OCI-LY7 (cell line): ENCODE measurements at regions not wholly inside any gene's neighbourhood (a gene's known extent, or its start where the extent isn't known, plus 50 kb on each side); places are given as distances from the start of the nearest gene placed in this dataset.

Experiments used
- BruUV-seq: library from RNA; stranded (reverse); fragments of 400-500 nt; replicated peaks from 2 replicates; lab custom pipeline; 2021; lab: Mats Ljungman, UMichigan
- CTCF ChIA-PET: fragments of 300-600 bp; sonication (Branson Sonifier 250); formaldehyde crosslinking; loops from one replicate; lab custom pipeline; 2022; ENCODE audit warnings: antibody characterized with exemption; ENCODE audit not compliant: unreplicated experiment; lab: Charles Lee
- POLR2A ChIA-PET: fragments of 300-600 bp; sonication (Branson Sonifier 250); formaldehyde crosslinking; loops from one replicate; lab custom pipeline; 2022; ENCODE audit warnings: antibody characterized with exemption; lab: Charles Lee
- DNase-seq: peaks from one replicate; pipeline ENCODE4 v3.0.0-alpha.2; 2015; ENCODE audit warnings: low spot score
- H2AFZ ChIP-seq: fragments of 200-600 bp; sonication (generic), shearing (Covaris generic); 2 replicates; pipeline ENCODE4 v1.6.1; 2014; ENCODE audit warnings: mild to moderate bottlenecking, antibody characterized with exemption, low read length, moderate library complexity
- H3K27ac ChIP-seq: fragments of 200-600 bp; sonication (generic); 2 replicates; pipeline ENCODE4 v1.5.1; 2014; ENCODE audit warnings: mixed run types, low read depth, mild to moderate bottlenecking, moderate library complexity, low read length, inconsistent platforms; ENCODE audit not compliant: poor library complexity, severe bottlenecking
- H3K36me3 ChIP-seq: fragments of 200-600 bp; sonication (generic); 2 replicates; pipeline ENCODE4 v1.6.1; 2014; ENCODE audit warnings: mild to moderate bottlenecking, antibody characterized with exemption, low read length, moderate library complexity, mixed read lengths; ENCODE audit not compliant: insufficient read depth
- H3K4me1 ChIP-seq: fragments of 200-600 bp; sonication (generic); 2 replicates; pipeline ENCODE4 v1.5.1; 2014; ENCODE audit warnings: mild to moderate bottlenecking, low read length; ENCODE audit not compliant: insufficient read depth, poor library complexity, severe bottlenecking
- H3K4me2 ChIP-seq: fragments of 200-600 bp; sonication (generic); 2 replicates; pipeline ENCODE4 v1.6.1; 2014; ENCODE audit warnings: mild to moderate bottlenecking, low read length
- H3K4me3 ChIP-seq: fragments of 200-600 bp; sonication (generic); 2 replicates; pipeline ENCODE4 v1.5.1; 2014; ENCODE audit warnings: mild to moderate bottlenecking, low read depth, low read length; ENCODE audit not compliant: poor library complexity, severe bottlenecking
- H3K79me2 ChIP-seq: fragments of 200-600 bp; sonication (generic); 2 replicates; pipeline ENCODE4 v1.6.1; 2016; ENCODE audit warnings: low read depth, mild to moderate bottlenecking, low read length, moderate library complexity, mixed read lengths; ENCODE audit not compliant: insufficient read depth
- H3K9me2 ChIP-seq: fragments of 200-600 bp; sonication (generic); 2 replicates; pipeline ENCODE4 v1.6.1; 2016; ENCODE audit warnings: mild to moderate bottlenecking, low read length, mixed read lengths; ENCODE audit not compliant: insufficient read depth
- H3K9me3 ChIP-seq: fragments of 200-600 bp; sonication (generic); 2 replicates; pipeline ENCODE4 v1.6.1; 2014; ENCODE audit warnings: mild to moderate bottlenecking, mixed run types, low read length, mixed read lengths
- H4K20me1 ChIP-seq: fragments of 200-600 bp; sonication (generic); 2 replicates; pipeline ENCODE4 v1.6.1; 2014; ENCODE audit warnings: mild to moderate bottlenecking, antibody characterized with exemption, low read length, moderate library complexity, mixed read lengths; ENCODE audit not compliant: insufficient read depth
- EZH2phosphoT487 ChIP-seq: fragments of 200-600 bp; sonication (generic); IDR thresholded peaks from 2 replicates; pipeline ENCODE4 v1.6.1; 2018; ENCODE audit warnings: low read depth, borderline replicate concordance, mild to moderate bottlenecking, mixed run types, antibody characterized with exemption, low read length, moderate library complexity, mixed read lengths
- intact Hi-C: fragments of 100-400 bp; cut with micrococcal nuclease; formaldehyde crosslinking; loops from one replicate; pipeline ENCODE4 v1.10.0; 2022; ENCODE audit not compliant: unreplicated experiment
- TF ChIP-seq, protein P1 (sequence below): fragments of 200-600 bp; sonication (generic); conservative IDR thresholded peaks from 2 replicates; pipeline ENCODE4 v1.5.1; 2014; ENCODE audit warnings: mild to moderate bottlenecking, antibody characterized with exemption, low read length, moderate library complexity, mixed read lengths

GRCh38 chr6:50921968-50922367, 103.3 kb downstream of the TFAP2B start:
- TF ChIP-seq EZH2phosphoT487, result no peak
- TF ChIP-seq, protein P1, sequence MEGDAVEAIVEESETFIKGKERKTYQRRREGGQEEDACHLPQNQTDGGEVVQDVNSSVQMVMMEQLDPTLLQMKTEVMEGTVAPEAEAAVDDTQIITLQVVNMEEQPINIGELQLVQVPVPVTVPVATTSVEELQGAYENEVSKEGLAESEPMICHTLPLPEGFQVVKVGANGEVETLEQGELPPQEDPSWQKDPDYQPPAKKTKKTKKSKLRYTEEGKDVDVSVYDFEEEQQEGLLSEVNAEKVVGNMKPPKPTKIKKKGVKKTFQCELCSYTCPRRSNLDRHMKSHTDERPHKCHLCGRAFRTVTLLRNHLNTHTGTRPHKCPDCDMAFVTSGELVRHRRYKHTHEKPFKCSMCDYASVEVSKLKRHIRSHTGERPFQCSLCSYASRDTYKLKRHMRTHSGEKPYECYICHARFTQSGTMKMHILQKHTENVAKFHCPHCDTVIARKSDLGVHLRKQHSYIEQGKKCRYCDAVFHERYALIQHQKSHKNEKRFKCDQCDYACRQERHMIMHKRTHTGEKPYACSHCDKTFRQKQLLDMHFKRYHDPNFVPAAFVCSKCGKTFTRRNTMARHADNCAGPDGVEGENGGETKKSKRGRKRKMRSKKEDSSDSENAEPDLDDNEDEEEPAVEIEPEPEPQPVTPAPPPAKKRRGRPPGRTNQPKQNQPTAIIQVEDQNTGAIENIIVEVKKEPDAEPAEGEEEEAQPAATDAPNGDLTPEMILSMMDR, result no peak
- no TSS peak for BruUV-seq
- Histone ChIP-seq H3K36me3 (no peaks in the 10 kb centered on the region), H3K4me1 (no peaks in the 10 kb centered on the region), H3K9me2 (no peaks in the 10 kb centered on the region), H2AFZ (no peak overlapping the region), H4K20me1 (no peaks in the 10 kb centered on the region), H3K4me3 (no peak overlapping the region), H3K9me3 (no peaks in the 10 kb centered on the region), H3K79me2 (no peaks in the 10 kb centered on the region), H3K4me2 (no peak overlapping the region), H3K27ac (no peak overlapping the region)
- no peak for DNase-seq
- ChIA-PET POLR2A (no interaction called here), CTCF (no interaction called here)
- intact Hi-C loops, result no loop called here

GRCh38 chr6:50922579-50923525, 104.2 kb downstream of the TFAP2B start:
- POLR2A ChIA-PET, result no interaction called here
- BruUV-seq, result no TSS peak
- no peak overlapping the region for H2AFZ ChIP-seq

More at GRCh38 chr6:50922579-50923525, 104.2 kb downstream of the TFAP2B start:
- no peak for DNase-seq
- H3K4me1 ChIP-seq, result no peaks in the 10 kb centered on the region
- no peaks in the 10 kb centered on the region for H3K9me2 ChIP-seq
- H3K4me2 ChIP-seq, result no peak overlapping the region
- H3K9me3 ChIP-seq, result no peaks in the 10 kb centered on the region
- no peak overlapping the region for H3K27ac ChIP-seq
- H3K36me3 ChIP-seq, result no peaks in the 10 kb centered on the region
- TF ChIP-seq, protein P1, result no peak
- TF ChIP-seq EZH2phosphoT487, result no peak
- no peak overlapping the region for H3K4me3 ChIP-seq
- no peaks in the 10 kb centered on the region for H3K79me2 ChIP-seq
- H4K20me1 ChIP-seq, result no peaks in the 10 kb centered on the region
- CTCF ChIA-PET, result no interaction called here
- intact Hi-C loops, result no loop called here
